Testis (tissue), 2 donors: ENCODE measurements at regions not wholly inside any gene's neighbourhood (a gene's known extent, or its start where the extent isn't known, plus 50 kb on each side); places are given as distances from the start of the nearest gene placed in this dataset.

Experiments
- CTCF ChIP-seq, 3 experiments: fragments of 450-650 bp in 2 of 3; fragments of 200-600 bp in 1 of 3; sonication (generic) in 1 of 3; IDR thresholded peaks; one replicate each; pipeline ENCODE4 v1.5.1; 2016 to 2019; ENCODE audit warnings: antibody characterized with exemption in 3 of 3, mild to moderate bottlenecking in 2 of 3, moderate library complexity in 1 of 3
- POLR2A ChIP-seq: fragments of 450-650 bp; IDR thresholded peaks from one replicate; pipeline ENCODE4 v1.6.1; 2017; ENCODE audit warnings: antibody characterized with exemption, mild to moderate bottlenecking, moderate library complexity

GRCh38 chr6:121539439-121539838, 104.0 kb downstream of the GJA1 start:
- TF ChIP-seq CTCF (IDR thresholded peaks at IDR 0.05) = no peak
- no peak for TF ChIP-seq POLR2A
